Naive thymus-derived CD8-positive, alpha-beta T cell (primary cell): ENCODE measurements at regions not wholly inside any gene's neighbourhood (a gene's known extent, or its start where the extent isn't known, plus 50 kb on each side); places are given as distances from the start of the nearest gene placed in this dataset.
A peak's percentile ranks its signal among the peaks of the same experiment; 100 is the strongest.

ENCODE experiments used
- ATAC-seq, 2 donors: fragments of 150-1000 bp; cut with Tn5 transposase in 1 of 2; sonication (Bioruptor Pico), chemical (Tn5 transposase) in 1 of 2; 1 replicate in 1 of 2; 2 replicates in 1 of 2; pipeline ENCODE4 v1.10.0; 2021; ENCODE audit warnings: mild to moderate bottlenecking in 2 of 2, moderate library complexity in 2 of 2
- POLR2A ChIA-PET: fragments of 350-600 bp; sonication (Branson Sonifier 250); formaldehyde crosslinking; loops from one replicate; lab custom pipeline; 2021; ENCODE audit warnings: antibody characterized with exemption; lab: Charles Lee
- DNase-seq, 10 donors: peaks; one replicate each; pipeline versions ENCODE4 v3.0.0 to v3.0.0-alpha.2; 2020 to 2022
- H3K27ac Mint-ChIP-seq, 10 donors: one replicate each; pipeline ENCODE4 v1.8.0; 2020 to 2022; ENCODE audit warnings: mild to moderate bottlenecking in 10 of 10, mixed read lengths in 10 of 10, moderate library complexity in 4 of 10, inconsistent platforms in 1 of 10
- H3K27me3 Mint-ChIP-seq, 5 donors: one replicate each; pipeline ENCODE4 v1.8.0; 2021 to 2022; ENCODE audit warnings: mixed read lengths in 5 of 5
- H3K36me3 Mint-ChIP-seq, 3 donors: one replicate each; pipeline ENCODE4 v1.8.0; 2020 to 2022; ENCODE audit warnings: mixed read lengths in 3 of 3, mild to moderate bottlenecking in 2 of 3, inconsistent platforms in 1 of 3
- H3K4me1 Mint-ChIP-seq, 4 donors: one replicate each; pipeline ENCODE4 v1.8.0; 2021 to 2022; ENCODE audit warnings: mixed read lengths in 4 of 4
- H3K4me3 Mint-ChIP-seq, 10 donors: one replicate each; pipeline ENCODE4 v1.8.0; 2020 to 2022; ENCODE audit warnings: mild to moderate bottlenecking in 10 of 10, mixed read lengths in 10 of 10, moderate library complexity in 6 of 10, inconsistent platforms in 1 of 10
- H3K9me3 Mint-ChIP-seq, 9 donors: one replicate each; pipeline ENCODE4 v1.8.0; 2020 to 2022; ENCODE audit warnings: mixed read lengths in 9 of 9, mild to moderate bottlenecking in 3 of 9, inconsistent platforms in 1 of 9, moderate library complexity in 1 of 9

DNA sequence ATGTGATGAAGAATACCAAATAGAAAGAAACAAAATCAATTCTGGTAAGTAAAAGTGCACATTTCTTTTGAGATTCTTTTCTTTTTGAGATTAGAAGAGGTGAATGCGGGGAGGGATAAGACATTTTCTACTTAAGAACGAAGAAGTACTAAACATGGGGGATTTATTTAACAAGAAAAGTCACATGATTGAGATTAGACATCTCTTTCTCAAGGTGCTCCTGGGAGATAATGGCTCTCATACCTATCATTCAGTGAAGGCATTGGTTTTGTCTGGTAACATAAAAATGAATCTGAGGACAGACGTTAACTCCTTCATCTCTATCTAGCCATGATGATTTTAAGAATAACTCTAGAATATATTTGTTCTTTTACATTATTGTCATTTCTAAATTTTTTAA lies 147.9 kb upstream of the SAMSN1 start:
- peaks cover 0 to 5% (median 0%) of the 10 kb centered on the region in 4 donors for H3K4me1 Mint-ChIP-seq
- no peak for ATAC-seq
- no peak overlapping the region for H3K27ac Mint-ChIP-seq
- no peak for DNase-seq
- peaks cover 0 to 8% (median 0%) of the 10 kb centered on the region in 9 donors for H3K9me3 Mint-ChIP-seq
- H3K27me3 Mint-ChIP-seq: no peaks in the 10 kb centered on the region
- no peak overlapping the region for H3K4me3 Mint-ChIP-seq
- POLR2A ChIA-PET: interaction anchor here (0.7 kb wide), 1 partner anchor 25 kb away, joined by 3 read pairs; no protein-coding TSS in a partner anchor
- peaks cover 0 to 9% (median 7%) of the 10 kb centered on the region in 3 donors for H3K36me3 Mint-ChIP-seq

DNA sequence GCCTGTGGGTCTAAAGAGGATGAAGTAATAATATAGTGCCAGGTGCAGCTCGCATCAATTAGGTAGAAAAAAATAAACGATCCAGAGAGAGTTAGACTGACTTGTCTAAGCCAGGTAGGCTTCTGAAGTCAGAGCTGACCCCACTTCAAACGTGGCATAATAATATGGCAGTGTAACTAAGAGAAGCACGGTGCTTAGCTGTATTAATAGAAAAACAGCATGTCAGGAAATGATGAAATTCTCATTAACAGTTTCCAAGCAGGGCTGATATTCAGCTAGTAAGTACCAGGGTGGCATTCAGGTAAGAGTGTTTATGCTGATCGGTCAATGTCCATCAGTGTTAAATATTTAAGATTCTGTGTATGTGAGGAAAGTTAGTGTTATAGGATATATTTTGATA lies 145.8 kb upstream of the SAMSN1 start:
- no peak overlapping the region for H3K4me3 Mint-ChIP-seq
- no peaks in the 10 kb centered on the region for H3K27me3 Mint-ChIP-seq
- POLR2A ChIA-PET: no interaction called here
- H3K36me3 Mint-ChIP-seq: peaks cover 0 to 10% (median 8%) of the 10 kb centered on the region in 3 donors
- H3K27ac Mint-ChIP-seq: no peak overlapping the region
- H3K9me3 Mint-ChIP-seq: peaks cover 0 to 10% (median 0%) of the 10 kb centered on the region in 9 donors
- H3K4me1 Mint-ChIP-seq: peaks cover 0 to 21% (median 3%) of the 10 kb centered on the region in 4 donors
- DNase-seq (no peak), ATAC-seq (no peak)

DNA sequence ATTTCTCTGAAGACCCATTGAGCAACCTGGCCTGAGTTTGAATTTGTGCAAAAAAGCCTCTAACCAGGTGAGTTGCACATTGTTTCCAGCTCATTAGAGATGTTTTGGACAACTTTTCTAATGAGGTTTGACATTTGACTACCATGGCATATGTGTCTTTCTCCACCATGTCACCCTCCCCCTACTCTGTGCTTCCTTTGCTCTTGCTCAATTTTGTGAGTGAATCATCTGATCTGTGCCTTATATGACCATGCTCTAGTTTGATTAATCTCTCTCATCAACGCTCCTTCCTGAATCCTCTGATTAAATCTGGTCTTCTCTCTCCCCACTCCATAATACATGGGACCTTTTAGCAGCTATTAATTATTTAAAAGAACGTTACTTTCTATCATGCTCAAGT lies 144.8 kb upstream of the SAMSN1 start:
- no peak for ATAC-seq
- H3K9me3 Mint-ChIP-seq: peaks cover 0 to 10% (median 0%) of the 10 kb centered on the region in 9 donors
- H3K27ac Mint-ChIP-seq: peak overlapping the region in 1 of 10 donors; percentile 25
- H3K4me3 Mint-ChIP-seq: no peak overlapping the region
- POLR2A ChIA-PET: no interaction called here
- no peaks in the 10 kb centered on the region for H3K27me3 Mint-ChIP-seq
- peaks cover 0 to 10% (median 8%) of the 10 kb centered on the region in 3 donors for H3K36me3 Mint-ChIP-seq
- no peak for DNase-seq
- H3K4me1 Mint-ChIP-seq: peaks cover 0 to 31% (median 5%) of the 10 kb centered on the region in 4 donors

DNA sequence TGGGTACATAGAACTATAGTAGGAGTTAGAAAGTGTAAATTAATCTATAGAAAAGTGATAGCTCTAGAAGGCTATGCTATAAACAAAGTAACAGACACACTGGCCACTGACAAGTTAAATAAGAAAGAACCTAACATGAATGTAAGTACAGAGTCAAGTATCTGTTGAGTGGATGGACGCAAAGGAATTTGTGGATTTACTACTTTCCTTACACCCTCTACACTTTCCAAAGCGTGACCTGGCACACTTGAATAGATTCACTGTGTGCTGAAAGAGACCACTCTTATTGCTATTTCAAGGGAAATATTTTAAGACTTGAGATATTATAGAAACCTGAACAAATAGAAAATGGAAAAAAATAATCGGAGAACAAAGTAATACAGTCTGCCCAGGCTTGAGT lies 142.8 kb upstream of the SAMSN1 start:
- H3K9me3 Mint-ChIP-seq: peaks cover 0 to 10% (median 0%) of the 10 kb centered on the region in 9 donors
- H3K27ac Mint-ChIP-seq: no peak overlapping the region
- ATAC-seq (no peak), DNase-seq (no peak)
- H3K4me3 Mint-ChIP-seq: no peak overlapping the region
- H3K36me3 Mint-ChIP-seq: peaks cover 0 to 10% (median 8%) of the 10 kb centered on the region in 3 donors
- H3K4me1 Mint-ChIP-seq: peaks cover 0 to 49% (median 11%) of the 10 kb centered on the region in 4 donors
- H3K27me3 Mint-ChIP-seq: no peaks in the 10 kb centered on the region
- POLR2A ChIA-PET: no interaction called here

DNA sequence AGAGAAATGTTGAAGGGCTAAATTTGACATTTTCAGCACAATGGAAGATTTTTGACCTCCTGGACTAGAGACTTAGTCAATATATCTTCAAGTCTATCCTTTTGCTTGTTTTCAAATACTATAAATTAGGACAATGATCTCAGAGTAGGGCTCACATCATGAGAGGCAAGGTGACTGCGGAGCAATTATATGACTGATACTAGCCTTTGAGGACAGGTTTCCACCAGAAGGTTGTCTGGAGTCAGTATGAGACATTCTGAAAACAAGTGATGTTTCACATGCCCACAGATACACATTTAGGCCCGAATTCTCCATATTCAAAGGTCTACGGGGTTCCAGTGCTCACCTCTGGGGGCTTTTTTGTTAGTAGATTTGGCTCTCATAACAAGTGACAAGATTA lies 142.3 kb upstream of the SAMSN1 start:
- peaks cover 0 to 10% (median 0%) of the 10 kb centered on the region in 9 donors for H3K9me3 Mint-ChIP-seq
- no peaks in the 10 kb centered on the region for H3K27me3 Mint-ChIP-seq
- DNase-seq: no peak
- POLR2A ChIA-PET: interaction anchor here (0.9 kb wide), 1 partner anchor 13 kb away, joined by 3 read pairs; no protein-coding TSS in a partner anchor
- H3K27ac Mint-ChIP-seq: no peak overlapping the region
- H3K36me3 Mint-ChIP-seq: peaks cover 0 to 10% (median 8%) of the 10 kb centered on the region in 3 donors
- no peak for ATAC-seq
- H3K4me1 Mint-ChIP-seq: peaks cover 2 to 52% (median 13%) of the 10 kb centered on the region in 4 donors
- no peak overlapping the region for H3K4me3 Mint-ChIP-seq

DNA sequence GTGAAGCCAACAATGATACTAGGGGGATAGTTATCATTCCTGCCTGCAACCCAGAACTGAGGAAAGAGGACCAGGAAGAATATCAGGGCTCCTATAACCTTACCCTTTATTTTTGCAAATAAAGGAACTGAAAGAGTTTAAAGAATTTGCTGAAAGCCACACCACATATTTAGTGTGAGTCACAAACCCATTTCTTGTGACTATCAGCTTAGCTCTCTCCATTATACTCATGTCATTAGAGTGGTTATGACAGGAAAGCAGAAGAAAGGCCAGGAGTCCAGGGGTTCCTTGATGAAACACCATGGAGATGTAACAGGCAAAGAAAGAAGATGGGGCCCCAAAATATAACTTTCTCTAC lies 141.1 kb upstream of the SAMSN1 start:
- H3K36me3 Mint-ChIP-seq: peaks cover 0 to 10% (median 8%) of the 10 kb centered on the region in 3 donors
- ATAC-seq: no peak
- peaks cover 0 to 10% (median 0%) of the 10 kb centered on the region in 9 donors for H3K9me3 Mint-ChIP-seq
- peaks cover 7 to 58% (median 18%) of the 10 kb centered on the region in 4 donors for H3K4me1 Mint-ChIP-seq
- no peak for DNase-seq
- POLR2A ChIA-PET: no interaction called here
- H3K4me3 Mint-ChIP-seq: no peak overlapping the region
- H3K27ac Mint-ChIP-seq: peak overlapping the region in 2 of 10 donors; percentile 10 to 53
- no peaks in the 10 kb centered on the region for H3K27me3 Mint-ChIP-seq

DNA sequence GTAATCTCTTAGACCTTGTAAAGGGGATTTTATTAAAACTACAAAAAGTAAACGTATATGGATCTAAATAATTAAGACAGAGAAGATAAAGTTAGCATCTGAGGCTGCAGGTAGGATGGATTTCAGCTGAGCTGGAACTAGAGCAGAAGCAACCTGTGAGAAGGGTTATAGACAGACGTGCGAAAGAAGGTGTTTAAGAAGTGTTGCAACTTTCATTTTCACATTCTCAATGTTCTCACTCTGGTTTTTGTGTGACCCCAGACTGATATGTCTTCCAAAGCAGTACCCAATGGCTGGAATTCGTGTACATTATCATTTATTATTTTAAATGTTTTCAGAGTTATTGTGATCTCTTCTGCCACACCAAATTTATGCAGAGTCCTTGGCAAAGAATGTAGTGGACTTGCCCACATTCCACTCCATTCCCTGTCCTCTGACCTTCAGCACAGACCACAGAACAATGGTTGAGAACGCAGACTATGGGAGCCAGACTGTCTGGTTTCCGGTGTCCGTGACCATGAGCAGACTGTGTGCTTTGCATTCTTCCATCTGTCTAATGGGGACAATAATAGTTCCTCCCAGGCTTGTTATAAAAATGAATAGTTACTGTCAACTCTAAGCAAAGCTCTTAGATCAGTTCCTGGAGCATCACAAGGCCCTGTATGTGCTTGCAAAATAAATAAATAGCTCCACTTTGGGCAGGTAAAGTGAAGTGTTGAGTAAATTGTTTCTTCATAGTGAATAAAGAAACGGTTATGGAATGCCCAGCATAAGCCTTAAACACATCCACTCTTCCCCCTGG lies 140.6 kb upstream of the SAMSN1 start:
- Mint-ChIP-seq H3K27me3 (no peaks in the 10 kb centered on the region), H3K36me3 (peaks cover 0 to 10% (median 8%) of the 10 kb centered on the region in 3 donors), H3K4me3 (peak overlapping the region in 5 of 10 donors; percentile 11 to 54 (median 20)), H3K9me3 (peaks cover 0 to 10% (median 0%) of the 10 kb centered on the region in 9 donors), H3K4me1 (peaks cover 7 to 54% (median 18%) of the 10 kb centered on the region in 4 donors), H3K27ac (peak overlapping the region in 5 of 10 donors; percentile 16 to 70 (median 53))
- DNase-seq: no peak
- no peak for ATAC-seq
- POLR2A ChIA-PET: no interaction called here

DNA sequence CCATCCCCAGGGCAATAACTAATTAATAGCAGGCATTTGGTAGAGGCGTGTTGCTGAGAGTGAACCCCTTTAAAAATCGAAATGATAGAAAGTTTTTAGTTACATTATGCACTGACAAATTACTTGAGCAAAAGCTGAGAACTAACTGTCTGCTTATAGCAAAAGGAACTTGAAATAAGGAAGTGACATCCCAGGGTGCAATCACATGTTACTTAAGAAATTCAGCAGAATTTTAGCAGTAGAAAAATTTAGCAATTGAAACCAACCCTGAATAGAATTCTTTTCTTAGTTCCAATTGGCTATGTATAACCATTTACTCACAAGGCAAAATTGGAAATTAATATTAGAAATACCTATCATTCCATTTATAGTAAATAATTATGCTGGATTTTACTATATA lies 139.5 kb upstream of the SAMSN1 start:
- Mint-ChIP-seq H3K36me3 (peaks cover 0 to 10% (median 8%) of the 10 kb centered on the region in 3 donors), H3K4me3 (no peak overlapping the region), H3K9me3 (peaks cover 0 to 10% (median 0%) of the 10 kb centered on the region in 9 donors), H3K4me1 (peaks cover 7 to 53% (median 18%) of the 10 kb centered on the region in 4 donors), H3K27ac (peak overlapping the region in 1 of 10 donors; percentile 47), H3K27me3 (no peaks in the 10 kb centered on the region)
- POLR2A ChIA-PET: interaction anchor here (2.4 kb wide), 1 partner anchor 9 kb away, joined by 7 read pairs; no protein-coding TSS in a partner anchor
- no peak for ATAC-seq
- DNase-seq: no peak

DNA sequence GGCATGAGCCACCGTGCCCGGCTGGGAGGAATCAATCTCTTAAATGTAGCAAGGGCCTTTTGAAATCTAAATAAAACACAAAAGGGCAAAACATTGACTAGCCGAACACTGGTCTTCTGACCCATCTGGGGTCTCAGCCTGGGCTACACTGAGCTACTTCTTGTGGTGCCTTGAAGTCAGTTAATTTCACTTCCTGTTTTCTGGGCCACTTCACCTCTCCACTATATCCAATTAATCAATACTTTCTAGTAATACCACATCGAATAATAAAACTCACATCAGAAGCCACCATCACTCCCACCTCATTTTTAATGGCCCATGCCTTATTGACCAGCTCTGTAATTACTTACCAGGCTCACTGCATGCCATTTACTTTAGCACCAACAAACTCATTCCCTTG lies 138.0 kb upstream of the SAMSN1 start:
- H3K27me3 Mint-ChIP-seq: no peaks in the 10 kb centered on the region
- H3K4me1 Mint-ChIP-seq: peaks cover 8 to 53% (median 19%) of the 10 kb centered on the region in 4 donors
- H3K4me3 Mint-ChIP-seq: no peak overlapping the region
- peak overlapping the region in 2 of 10 donors; percentile 9 to 47 for H3K27ac Mint-ChIP-seq
- POLR2A ChIA-PET: interaction anchor here (2.4 kb wide), 1 partner anchor 8 kb away, joined by 7 read pairs; no protein-coding TSS in a partner anchor
- ATAC-seq (no peak), DNase-seq (no peak)
- peaks cover 0 to 2% (median 1%) of the 10 kb centered on the region in 3 donors for H3K36me3 Mint-ChIP-seq
- H3K9me3 Mint-ChIP-seq: peaks cover 0 to 4% (median 0%) of the 10 kb centered on the region in 9 donors

DNA sequence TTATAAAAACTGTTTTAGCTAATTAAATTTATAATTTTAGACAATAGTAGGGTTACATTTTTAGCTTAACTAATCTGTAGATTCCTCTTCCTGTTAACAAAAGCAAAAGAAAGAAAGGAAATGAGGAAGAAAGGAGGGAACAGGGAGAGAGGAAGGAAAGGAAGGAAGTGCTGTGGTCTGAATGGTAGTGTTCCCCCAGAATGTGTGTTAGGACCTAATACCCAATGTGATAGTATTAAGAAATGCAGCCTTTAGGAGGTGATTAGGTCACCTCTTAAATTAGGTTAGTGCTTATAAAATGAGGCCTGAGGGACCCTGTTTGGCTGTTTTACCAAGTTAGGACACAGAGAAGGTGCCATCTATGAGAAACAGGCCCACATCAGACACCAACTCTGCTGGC lies 136.9 kb upstream of the SAMSN1 start:
- POLR2A ChIA-PET: no interaction called here
- Mint-ChIP-seq H3K4me1 (peaks cover 11 to 56% (median 23%) of the 10 kb centered on the region in 4 donors), H3K27me3 (no peaks in the 10 kb centered on the region), H3K36me3 (no peaks in the 10 kb centered on the region), H3K27ac (peak overlapping the region in 7 of 10 donors; percentile 4 to 79 (median 41)), H3K4me3 (no peak overlapping the region), H3K9me3 (peaks cover 0 to 12% (median 0%) of the 10 kb centered on the region in 9 donors)
- ATAC-seq (no peak), DNase-seq (no peak)

DNA sequence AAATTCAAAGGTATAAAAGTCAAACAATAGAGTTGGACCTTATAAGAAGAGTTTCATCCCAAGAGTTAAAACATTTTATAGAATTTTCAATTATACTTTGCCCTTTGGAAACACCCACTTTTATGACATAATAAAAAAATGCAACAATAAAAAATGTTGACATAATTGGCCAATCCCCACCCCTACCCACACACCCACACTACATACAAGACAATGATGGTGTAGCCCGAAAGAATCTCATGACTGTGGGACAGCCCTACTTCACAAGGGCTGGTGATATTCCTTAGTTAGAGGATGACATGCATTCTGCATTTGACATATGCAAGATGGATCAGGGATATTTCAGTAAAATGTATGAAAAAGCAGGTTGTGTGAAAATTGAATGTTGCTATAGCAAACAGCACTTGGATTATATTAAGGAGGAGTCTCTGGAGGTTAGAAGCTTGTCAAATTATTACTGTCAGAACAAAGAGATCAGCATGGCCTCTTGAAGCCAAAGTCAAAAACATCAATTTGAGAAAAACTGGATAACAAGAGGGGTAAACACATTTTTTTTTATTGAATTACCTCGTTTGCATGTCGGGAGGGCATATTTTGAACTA lies 133.0 kb upstream of the SAMSN1 start:
- Mint-ChIP-seq H3K36me3 (no peaks in the 10 kb centered on the region), H3K4me3 (no peak overlapping the region), H3K27me3 (no peaks in the 10 kb centered on the region), H3K27ac (peak overlapping the region in 3 of 10 donors; percentile 47 to 99 (median 72)), H3K9me3 (peaks cover 0 to 25% (median 0%) of the 10 kb centered on the region in 9 donors), H3K4me1 (peaks cover 29 to 48% (median 44%) of the 10 kb centered on the region in 4 donors)
- DNase-seq: no peak
- no peak for ATAC-seq
- POLR2A ChIA-PET: no interaction called here

DNA sequence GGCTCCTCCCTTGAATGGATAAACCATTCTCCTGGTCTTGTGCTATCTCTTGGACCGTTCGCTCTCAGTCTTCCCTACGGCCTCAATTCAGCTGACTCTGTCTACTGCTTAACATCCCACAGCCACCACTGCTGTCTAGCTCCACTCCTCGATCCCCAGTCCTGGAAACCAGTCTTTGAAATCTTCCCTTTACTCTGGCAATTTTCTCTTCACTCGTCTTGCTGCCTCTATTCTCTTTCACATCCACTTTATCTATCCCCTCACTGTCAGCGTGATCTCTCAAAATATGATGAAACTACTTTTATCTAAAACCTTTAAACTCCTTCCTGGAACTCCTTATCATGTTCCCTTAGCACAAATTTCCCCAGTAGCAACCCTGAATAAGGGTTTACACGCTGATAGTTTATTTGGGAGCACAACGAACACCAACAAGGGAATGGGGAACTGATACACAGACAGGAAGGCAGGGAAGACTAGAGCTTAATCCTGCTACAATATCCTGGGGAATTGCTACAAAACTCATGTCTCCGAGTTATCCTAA lies 131.6 kb upstream of the SAMSN1 start:
- DNase-seq (no peak), ATAC-seq (no peak)
- Mint-ChIP-seq H3K9me3 (peaks cover 0 to 25% (median 0%) of the 10 kb centered on the region in 9 donors), H3K27ac (peak overlapping the region; percentile 89 to 100 (median 94)), H3K27me3 (no peaks in the 10 kb centered on the region), H3K4me3 (peak overlapping the region in 6 of 10 donors; percentile 22 to 78 (median 72)), H3K4me1 (peaks cover 26 to 50% (median 41%) of the 10 kb centered on the region in 4 donors), H3K36me3 (peaks cover 0 to 4% (median 0%) of the 10 kb centered on the region in 3 donors)
- POLR2A ChIA-PET: interaction anchor here (2.4 kb wide), 1 partner anchor 7 kb away, joined by 7 read pairs; no protein-coding TSS in a partner anchor
